Esophagus squamous epithelium (tissue), 4 donors: ENCODE measurements at regions not wholly inside any gene's neighbourhood (a gene's known extent, or its start where the extent isn't known, plus 50 kb on each side); places are given as distances from the start of the nearest gene placed in this dataset.

Experiments used
- CTCF ChIP-seq, 6 experiments: fragments of 450-650 bp in 4 of 6; fragments of 200-600 bp in 2 of 6; sonication (generic) in 2 of 6; IDR thresholded peaks; one replicate each; pipeline ENCODE4 v1.5.1; 2016 to 2019; ENCODE audit warnings: antibody characterized with exemption in 6 of 6, mild to moderate bottlenecking in 4 of 6, moderate library complexity in 4 of 6
- POLR2A ChIP-seq, 4 donors: fragments of 450-650 bp; IDR thresholded peaks; one replicate each; pipeline ENCODE4 v1.6.1; 2017; ENCODE audit warnings: antibody characterized with exemption in 4 of 4, mild to moderate bottlenecking in 4 of 4, moderate library complexity in 3 of 4

GRCh38 chr5:125269926-125270325 lies 523.5 kb upstream of the ZNF608 start:
- no peak for TF ChIP-seq CTCF (IDR thresholded peaks at IDR 0.05)
- TF ChIP-seq POLR2A (IDR thresholded peaks at IDR 0.05): no peak
